SK-N-SH (cell line): ENCODE measurements at regions not wholly inside any gene's neighbourhood (a gene's known extent, or its start where the extent isn't known, plus 50 kb on each side); places are given as distances from the start of the nearest gene placed in this dataset.

Source experiments
- CTCF ChIA-PET: fragments of 300-600, 350-600 bp; formaldehyde crosslinking; extraction: SDS; loops from one replicate; lab custom pipeline; 2021; lab: Yijun Ruan, JAX
- POLR2A ChIA-PET: fragments of 350-600 bp; sonication (Branson Sonifier 250); formaldehyde crosslinking; extraction: SDS; loops from one replicate; lab custom pipeline; 2020; ENCODE audit warnings: antibody characterized with exemption, inconsistent platforms; lab: Yijun Ruan, JAX
- DNase-seq: peaks from one replicate; pipeline ENCODE4 v3.0.0; 2012
- H2AFZ ChIP-seq: fragments of 200-600 bp; sonication (generic); 2 replicates; pipeline ENCODE4 v1.8.1; 2016; ENCODE audit warnings: antibody characterized with exemption, mild to moderate bottlenecking, low read depth
- H3F3A ChIP-seq: fragments of 200-600 bp; sonication (generic); replicated peaks from 2 replicates; pipeline ENCODE3; 2016; ENCODE audit warnings: antibody characterized with exemption, mild to moderate bottlenecking; ENCODE audit not compliant: insufficient read depth
- H3K27ac ChIP-seq, 2 experiments: fragments of 200-500 bp in 1 of 2; fragments of 200-600 bp in 1 of 2; sonication (Bioruptor generic) in 1 of 2; sonication (generic), shearing (Covaris generic) in 1 of 2; 2 replicates each; pipeline versions ENCODE4 v1.5.1 to v1.6.1; 2014 to 2016; ENCODE audit warnings: low read depth in 2 of 2, inconsistent platforms in 1 of 2, low read length in 1 of 2, mild to moderate bottlenecking in 1 of 2, mixed read lengths in 1 of 2
- H3K27me3 ChIP-seq: fragments of 200-600 bp; sonication (generic), shearing (Covaris generic); 2 replicates; pipeline ENCODE4 v1.6.1; 2016; ENCODE audit warnings: mixed run types; ENCODE audit not compliant: insufficient read depth
- H3K36me3 ChIP-seq, 2 experiments: fragments of 200-500 bp in 1 of 2; fragments of 200-600 bp in 1 of 2; sonication (Bioruptor generic) in 1 of 2; sonication (generic) in 1 of 2; replicated peaks in 1 of 2; 2 replicates each; pipeline versions ENCODE3 to v1.5.1; 2014 to 2016; ENCODE audit warnings: low read length in 1 of 2, mild to moderate bottlenecking in 1 of 2; ENCODE audit not compliant: insufficient read depth in 2 of 2, control insufficient read depth in 1 of 2
- H3K4me1 ChIP-seq, 2 experiments: fragments of 200-500 bp in 1 of 2; fragments of 200-600 bp in 1 of 2; sonication (Bioruptor generic) in 1 of 2; sonication (generic), shearing (Covaris generic) in 1 of 2; 2 replicates each; pipeline versions ENCODE4 v1.5.1 to v1.6.1; 2014 to 2016; ENCODE audit warnings: low read depth in 1 of 2, low read length in 1 of 2, mixed run types in 1 of 2; ENCODE audit not compliant: insufficient read depth in 2 of 2, control insufficient read depth in 1 of 2
- H3K4me2 ChIP-seq: fragments of 200-600 bp; sonication (generic), shearing (Covaris generic); 2 replicates; pipeline ENCODE4 v1.6.1; 2017; ENCODE audit warnings: mixed run types
- H3K4me3 ChIP-seq, 2 experiments: fragments of 200-500 bp in 1 of 2; fragments of 200-600 bp in 1 of 2; sonication (Bioruptor generic) in 1 of 2; sonication (generic), shearing (Covaris generic) in 1 of 2; 2 replicates each; pipeline versions ENCODE4 v1.5.1 to v1.8.1; 2014 to 2016; ENCODE audit warnings: low read depth in 2 of 2, inconsistent platforms in 1 of 2, low read length in 1 of 2, mild to moderate bottlenecking in 1 of 2, mixed read lengths in 1 of 2, moderate library complexity in 1 of 2
- H3K79me2 ChIP-seq: fragments of 200-600 bp; sonication (generic); 2 replicates; pipeline ENCODE4 v1.8.1; 2017; ENCODE audit warnings: mild to moderate bottlenecking; ENCODE audit not compliant: insufficient read depth
- H3K9ac ChIP-seq: fragments of 200-600 bp; sonication (generic); 2 replicates; pipeline ENCODE4 v1.6.1; 2017; ENCODE audit warnings: mixed run types
- H3K9me2 ChIP-seq: fragments of 200-600 bp; sonication (generic); 2 replicates; pipeline ENCODE4 v1.6.1; 2017; ENCODE audit warnings: mixed run types
- H3K9me3 ChIP-seq: fragments of 200-600 bp; sonication (generic); 2 replicates; pipeline ENCODE4 v1.6.1; 2017; ENCODE audit warnings: mixed run types, mild to moderate bottlenecking, moderate library complexity
- H4K20me1 ChIP-seq: fragments of 200-600 bp; sonication (generic); 2 replicates; pipeline ENCODE4 v1.6.1; 2017; ENCODE audit warnings: mild to moderate bottlenecking, mixed run types; ENCODE audit not compliant: insufficient read depth
- EP300 ChIP-seq, 2 experiments: IDR thresholded peaks; 2 replicates each; pipeline versions ENCODE4 v1.4.0 to v1.6.1; 2012; ENCODE audit warnings: borderline replicate concordance in 1 of 2, low read depth in 1 of 2, low read length in 1 of 2
- EZH2phosphoT487 ChIP-seq: fragments of 200-600 bp; sonication (generic); IDR thresholded peaks from 2 replicates; pipeline ENCODE4 v1.6.1; 2017; ENCODE audit warnings: low read depth, mixed run types, mild to moderate bottlenecking, antibody characterized with exemption, moderate library complexity, borderline replicate concordance
- FOXJ3 ChIP-seq: sonication (generic); formaldehyde crosslinking; IDR thresholded peaks from 2 replicates; pipeline ENCODE4 v1.5.1; 2020; ENCODE audit warnings: mild to moderate bottlenecking, missing genetic modification reagents
- FOXM1 ChIP-seq: IDR thresholded peaks from 2 replicates; pipeline ENCODE4 v1.4.0; 2012; ENCODE audit warnings: low read depth, mild to moderate bottlenecking
- JUND ChIP-seq: IDR thresholded peaks from 2 replicates; pipeline ENCODE4 v1.4.0; 2012
- MEF2A ChIP-seq: IDR thresholded peaks from 2 replicates; pipeline ENCODE4 v1.4.0; 2012; ENCODE audit warnings: low read depth, borderline replicate concordance
- NFIC ChIP-seq: IDR thresholded peaks from 2 replicates; pipeline ENCODE4 v1.4.0; 2012; ENCODE audit warnings: borderline replicate concordance
- NRF1 ChIP-seq: IDR thresholded peaks from 2 replicates; pipeline ENCODE4 v1.6.1; 2012; ENCODE audit warnings: low read depth, mild to moderate bottlenecking, low read length
- POLR2AphosphoS5 ChIP-seq: IDR thresholded peaks from 2 replicates; pipeline ENCODE4 v1.6.1; 2012; ENCODE audit warnings: low read depth, low read length
- RAD21 ChIP-seq: IDR thresholded peaks from 2 replicates; pipeline ENCODE4 v1.6.1; 2012; ENCODE audit warnings: mild to moderate bottlenecking, low read length
- RXRA ChIP-seq: IDR thresholded peaks from 2 replicates; pipeline ENCODE4 v1.4.0; 2012; ENCODE audit warnings: low read depth, mild to moderate bottlenecking, borderline replicate concordance
- SIN3A ChIP-seq: IDR thresholded peaks from 2 replicates; pipeline ENCODE4 v1.6.1; 2012; ENCODE audit warnings: low read depth, mild to moderate bottlenecking, low read length, moderate library complexity, borderline replicate concordance
- SMC3 ChIP-seq: IDR thresholded peaks from 2 replicates; pipeline ENCODE4 v1.6.1; 2012; ENCODE audit warnings: low read depth, low read length, improper control_type of control experiment
- TCF12 ChIP-seq: IDR thresholded peaks from 2 replicates; pipeline ENCODE4 v1.4.0; 2012
- YY1 ChIP-seq: IDR thresholded peaks from 2 replicates; pipeline ENCODE4 v1.4.0; 2012; ENCODE audit warnings: low read depth, mild to moderate bottlenecking
- WGBS: methylation state at CpG from one replicate; pipeline ENCODE4 v1.1.6; 2017; ENCODE audit warnings: low lambda C conversion rate; 5-methylcytosine and 5-hydroxymethylcytosine counted together
- TF ChIP-seq, protein P1 (sequence below): IDR thresholded peaks from 2 replicates; pipeline ENCODE4; 2012
- TF ChIP-seq, protein P2 (sequence below): IDR thresholded peaks from 2 replicates; pipeline ENCODE4 v1.4.0; 2012; ENCODE audit warnings: low read depth, borderline replicate concordance
- TF ChIP-seq, protein P3 (sequence below): fragments of 200-600 bp; sonication (generic); IDR thresholded peaks from 2 replicates; pipeline ENCODE4 v1.6.1; 2017; ENCODE audit warnings: antibody characterized with exemption, mild to moderate bottlenecking, moderate library complexity

DNA sequence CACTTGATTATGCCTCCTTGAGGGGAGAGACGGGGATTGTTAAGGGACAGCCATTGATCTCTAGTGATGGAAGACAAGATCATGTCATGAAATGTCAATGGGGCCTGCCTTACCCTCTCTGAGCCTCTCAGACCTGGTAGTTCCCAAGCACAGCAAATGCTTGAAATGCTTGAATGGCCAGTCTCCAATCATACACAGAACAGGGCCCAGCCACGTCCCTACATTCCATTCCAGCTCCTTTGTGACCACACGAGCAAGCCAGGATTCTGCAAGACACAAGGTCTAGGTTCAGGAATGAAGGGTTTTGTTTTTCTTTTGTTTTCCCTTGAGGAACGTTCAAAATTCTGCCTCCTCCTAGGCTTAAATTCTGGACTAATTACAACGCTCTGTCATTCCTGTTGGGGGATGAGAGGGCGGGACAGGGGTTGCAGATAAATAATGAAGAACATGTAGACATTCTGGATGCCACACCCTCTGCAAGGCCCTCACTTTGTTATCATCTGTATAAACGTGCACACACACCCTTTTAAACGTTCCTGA, 98.1 kb upstream of the YPEL5 start:
- WGBS = 22% methylated on average over 8 of the region's 8 CpGs
- no peaks in the 10 kb centered on the region for H3K9me3 ChIP-seq
- no peak for TF ChIP-seq SMC3
- TF ChIP-seq JUND = no peak
- no peak for TF ChIP-seq FOXJ3 (CRISPR knock-in tag)
- TF ChIP-seq, protein P1, sequence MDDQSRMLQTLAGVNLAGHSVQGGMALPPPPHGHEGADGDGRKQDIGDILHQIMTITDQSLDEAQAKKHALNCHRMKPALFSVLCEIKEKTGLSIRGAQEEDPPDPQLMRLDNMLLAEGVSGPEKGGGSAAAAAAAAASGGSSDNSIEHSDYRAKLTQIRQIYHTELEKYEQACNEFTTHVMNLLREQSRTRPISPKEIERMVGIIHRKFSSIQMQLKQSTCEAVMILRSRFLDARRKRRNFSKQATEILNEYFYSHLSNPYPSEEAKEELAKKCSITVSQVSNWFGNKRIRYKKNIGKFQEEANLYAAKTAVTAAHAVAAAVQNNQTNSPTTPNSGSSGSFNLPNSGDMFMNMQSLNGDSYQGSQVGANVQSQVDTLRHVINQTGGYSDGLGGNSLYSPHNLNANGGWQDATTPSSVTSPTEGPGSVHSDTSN = no peak
- no peak for TF ChIP-seq NRF1
- TF ChIP-seq NFIC = no peak
- TF ChIP-seq RXRA = no peak
- TF ChIP-seq EZH2phosphoT487 = no peak
- TF ChIP-seq EP300 (IDR thresholded peaks at IDR 0.05; ENCODE audit: borderline replicate concordance in 1 of 2, low read depth in 1 of 2, low read length in 1 of 2) = no peak
- no peak for TF ChIP-seq YY1
- TF ChIP-seq, protein P2, sequence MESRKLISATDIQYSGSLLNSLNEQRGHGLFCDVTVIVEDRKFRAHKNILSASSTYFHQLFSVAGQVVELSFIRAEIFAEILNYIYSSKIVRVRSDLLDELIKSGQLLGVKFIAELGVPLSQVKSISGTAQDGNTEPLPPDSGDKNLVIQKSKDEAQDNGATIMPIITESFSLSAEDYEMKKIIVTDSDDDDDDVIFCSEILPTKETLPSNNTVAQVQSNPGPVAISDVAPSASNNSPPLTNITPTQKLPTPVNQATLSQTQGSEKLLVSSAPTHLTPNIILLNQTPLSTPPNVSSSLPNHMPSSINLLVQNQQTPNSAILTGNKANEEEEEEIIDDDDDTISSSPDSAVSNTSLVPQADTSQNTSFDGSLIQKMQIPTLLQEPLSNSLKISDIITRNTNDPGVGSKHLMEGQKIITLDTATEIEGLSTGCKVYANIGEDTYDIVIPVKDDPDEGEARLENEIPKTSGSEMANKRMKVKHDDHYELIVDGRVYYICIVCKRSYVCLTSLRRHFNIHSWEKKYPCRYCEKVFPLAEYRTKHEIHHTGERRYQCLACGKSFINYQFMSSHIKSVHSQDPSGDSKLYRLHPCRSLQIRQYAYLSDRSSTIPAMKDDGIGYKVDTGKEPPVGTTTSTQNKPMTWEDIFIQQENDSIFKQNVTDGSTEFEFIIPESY = no peak
- TF ChIP-seq POLR2AphosphoS5 = no peak
- no peak overlapping the region for H3K4me3 ChIP-seq
- no peaks in the 10 kb centered on the region for H3F3A ChIP-seq
- ChIA-PET CTCF (interaction anchor here (0.7 to 2.0 kb wide), 6 partner anchors 9 to 126 kb away, joined by 3 to 7 read pairs (median 4); no protein-coding TSS in a partner anchor), POLR2A (no interaction called here)
- H3K27me3 ChIP-seq = peaks cover 6% of the 10 kb centered on the region; the same call in 1 of the 2 replicates
- DNase-seq = no peak
- no peak overlapping the region for H3K4me2 ChIP-seq
- no peak overlapping the region for H3K27ac ChIP-seq
- no peaks in the 10 kb centered on the region for H3K9me2 ChIP-seq
- no peak overlapping the region for H2AFZ ChIP-seq
- no peaks in the 10 kb centered on the region for H3K79me2 ChIP-seq
- no peaks in the 10 kb centered on the region for H3K36me3 ChIP-seq
- no peaks in the 10 kb centered on the region for H4K20me1 ChIP-seq
- no peaks in the 10 kb centered on the region for H3K4me1 ChIP-seq
- H3K9ac ChIP-seq = no peak overlapping the region

DNA sequence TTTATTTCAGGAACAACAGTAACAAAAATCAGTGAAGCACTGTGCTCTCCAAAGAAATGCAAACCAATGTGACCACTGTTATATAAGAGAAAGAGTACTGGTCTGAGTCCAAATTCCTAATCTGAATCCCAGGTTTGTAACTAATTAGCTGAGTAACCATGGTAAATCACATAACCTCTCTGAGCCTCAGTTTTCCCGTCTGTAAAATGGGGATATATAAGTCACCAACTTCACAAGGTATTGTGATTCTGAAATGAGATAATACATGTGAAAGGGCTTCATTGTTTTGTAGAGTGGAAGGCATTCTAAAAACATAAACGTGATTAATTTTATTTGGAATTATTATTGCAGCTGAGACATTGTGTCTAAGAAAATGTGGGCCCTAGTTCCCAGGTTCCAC, 91.3 kb upstream of the YPEL5 start:
- CTCF ChIA-PET = interaction anchor here (1.3 to 1.8 kb wide), 3 partner anchors 17 to 1097 kb away, joined by 8 to 11 read pairs (median 8); no protein-coding TSS in a partner anchor

More for the DNA sequence above, 91.3 kb upstream of the YPEL5 start:
- H3K9ac ChIP-seq = no peak overlapping the region
- H3K9me3 ChIP-seq = no peaks in the 10 kb centered on the region
- DNase-seq = no peak
- 3% methylated on average over 2 of the region's 2 CpGs for WGBS
- POLR2A ChIA-PET = no interaction called here
- no peak overlapping the region for H3K4me2 ChIP-seq
- H3K4me3 ChIP-seq = no peak overlapping the region
- no peaks in the 10 kb centered on the region for H3K27me3 ChIP-seq
- no peaks in the 10 kb centered on the region for H3K4me1 ChIP-seq
- no peaks in the 10 kb centered on the region for H3K9me2 ChIP-seq
- H3K36me3 ChIP-seq = no peaks in the 10 kb centered on the region
- no peaks in the 10 kb centered on the region for H3K79me2 ChIP-seq
- no peak overlapping the region for H3K27ac ChIP-seq
- no peak overlapping the region for H2AFZ ChIP-seq
- H3F3A ChIP-seq = no peaks in the 10 kb centered on the region
- TF ChIP-seq RAD21 (no peak), SIN3A (no peak), FOXM1 (no peak), TCF12 (no peak), MEF2A (no peak), SMC3 (no peak)
- TF ChIP-seq, protein P3, sequence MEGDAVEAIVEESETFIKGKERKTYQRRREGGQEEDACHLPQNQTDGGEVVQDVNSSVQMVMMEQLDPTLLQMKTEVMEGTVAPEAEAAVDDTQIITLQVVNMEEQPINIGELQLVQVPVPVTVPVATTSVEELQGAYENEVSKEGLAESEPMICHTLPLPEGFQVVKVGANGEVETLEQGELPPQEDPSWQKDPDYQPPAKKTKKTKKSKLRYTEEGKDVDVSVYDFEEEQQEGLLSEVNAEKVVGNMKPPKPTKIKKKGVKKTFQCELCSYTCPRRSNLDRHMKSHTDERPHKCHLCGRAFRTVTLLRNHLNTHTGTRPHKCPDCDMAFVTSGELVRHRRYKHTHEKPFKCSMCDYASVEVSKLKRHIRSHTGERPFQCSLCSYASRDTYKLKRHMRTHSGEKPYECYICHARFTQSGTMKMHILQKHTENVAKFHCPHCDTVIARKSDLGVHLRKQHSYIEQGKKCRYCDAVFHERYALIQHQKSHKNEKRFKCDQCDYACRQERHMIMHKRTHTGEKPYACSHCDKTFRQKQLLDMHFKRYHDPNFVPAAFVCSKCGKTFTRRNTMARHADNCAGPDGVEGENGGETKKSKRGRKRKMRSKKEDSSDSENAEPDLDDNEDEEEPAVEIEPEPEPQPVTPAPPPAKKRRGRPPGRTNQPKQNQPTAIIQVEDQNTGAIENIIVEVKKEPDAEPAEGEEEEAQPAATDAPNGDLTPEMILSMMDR = no peak
- no peaks in the 10 kb centered on the region for H4K20me1 ChIP-seq
